HL-60 (cell line): ENCODE measurements at regions not wholly inside any gene's neighbourhood (a gene's known extent, or its start where the extent isn't known, plus 50 kb on each side); places are given as distances from the start of the nearest gene placed in this dataset.

Experiments
- DNase-seq, 2 experiments: peaks; one replicate each; pipeline ENCODE4 v3.0.0-alpha.2; 2010 to 2020; ENCODE audit warnings: low read depth in 1 of 2, low spot score in 1 of 2
- H3K27ac ChIP-seq: fragments of 250-450 bp; sonication (Bioruptor Pico); replicated peaks from 2 replicates; pipeline ENCODE4 v1.5.1; 2020; ENCODE audit warnings: mild to moderate bottlenecking, moderate library complexity
- H3K27me3 ChIP-seq: fragments of 250-450 bp; sonication (Bioruptor Pico); 2 replicates; pipeline ENCODE4 v1.5.1; 2021; ENCODE audit warnings: mild to moderate bottlenecking, moderate library complexity; ENCODE audit not compliant: insufficient read depth, poor library complexity, severe bottlenecking
- H3K4me3 ChIP-seq: replicated peaks from 2 replicates; pipeline ENCODE4 v1.5.1; 2011; ENCODE audit warnings: mild to moderate bottlenecking, control low read depth, low read length; ENCODE audit not compliant: insufficient read depth
- CTCF ChIP-seq: IDR thresholded peaks from one replicate; pipeline ENCODE4 v1.5.1; 2011; ENCODE audit warnings: low read length, control low read depth, inconsistent platforms; ENCODE audit not compliant: insufficient read depth
- GABPA ChIP-seq: IDR thresholded peaks from 2 replicates; pipeline ENCODE4 v1.6.1; 2012; ENCODE audit warnings: low read depth
- POLR2AphosphoS5 ChIP-seq: IDR thresholded peaks from 2 replicates; pipeline ENCODE4 v1.6.1; 2012; ENCODE audit warnings: low read depth
- REST ChIP-seq: IDR thresholded peaks from 2 replicates; pipeline ENCODE4 v1.6.1; 2012; ENCODE audit warnings: low read depth; ENCODE audit not compliant: insufficient replicate concordance
- SPI1 ChIP-seq: IDR thresholded peaks from 2 replicates; pipeline ENCODE4 v1.6.1; 2012; ENCODE audit warnings: low read depth, mild to moderate bottlenecking, borderline replicate concordance

GRCh38 chr3:87607234-87607633 lies 330.9 kb upstream of the POU1F1 start:
- DNase-seq: no peak
- TF ChIP-seq POLR2AphosphoS5 (no peak), SPI1 (no peak), GABPA (no peak), CTCF (no peak), REST (no peak)
- H3K27me3 ChIP-seq: no peaks in the 10 kb centered on the region
- no peak overlapping the region for H3K4me3 ChIP-seq
- no peak overlapping the region for H3K27ac ChIP-seq

GRCh38 chr3:87595798-87596197 lies 319.4 kb upstream of the POU1F1 start:
- TF ChIP-seq CTCF (no peak), GABPA (no peak), SPI1 (no peak), POLR2AphosphoS5 (no peak), REST (no peak)
- no peaks in the 10 kb centered on the region for H3K27me3 ChIP-seq
- no peak overlapping the region for H3K27ac ChIP-seq
- DNase-seq: no peak
- no peak overlapping the region for H3K4me3 ChIP-seq

GRCh38 chr3:87581240-87581639 lies 304.9 kb upstream of the POU1F1 start:
- TF ChIP-seq REST (no peak), CTCF (no peak), SPI1 (no peak), GABPA (no peak), POLR2AphosphoS5 (no peak)
- Histone ChIP-seq H3K4me3 (no peak overlapping the region), H3K27ac (no peak overlapping the region), H3K27me3 (no peaks in the 10 kb centered on the region)
- no peak for DNase-seq
